ENCODE measurements at regions not wholly inside any gene's neighbourhood (a gene's known extent, or its start where the extent isn't known, plus 50 kb on each side); places are given as distances from the start of the nearest gene placed in this dataset.
"Not testable (repeated sequence)": the region's sequence is repeated elsewhere in the genome, so short reads cannot be mapped to it uniquely, and the experiment has no call there.

DNA sequence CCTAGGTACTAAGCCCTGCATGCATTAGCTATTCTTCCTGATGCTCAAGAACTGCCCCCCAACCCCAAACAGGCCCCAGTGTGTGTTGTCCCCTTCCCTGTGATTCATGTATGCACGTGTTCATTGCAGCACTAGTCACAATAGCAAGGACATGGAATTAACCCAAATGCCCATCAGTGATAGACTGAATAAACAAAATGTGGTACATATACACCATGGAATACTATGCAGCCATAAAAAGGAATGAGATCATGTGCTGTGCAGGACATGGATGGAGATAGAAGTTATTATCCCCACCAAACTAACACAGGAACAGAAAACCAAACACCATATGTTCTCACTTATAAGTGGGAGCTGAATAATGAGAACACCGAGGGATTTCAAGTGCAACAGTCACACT, 214.2 kb upstream of the SLC7A11 start:
- ATAC-seq; DNase-seq (ENCODE audit: low spot score); intact Hi-C loops (cut with DNase I): not testable (repeated sequence)

DNA sequence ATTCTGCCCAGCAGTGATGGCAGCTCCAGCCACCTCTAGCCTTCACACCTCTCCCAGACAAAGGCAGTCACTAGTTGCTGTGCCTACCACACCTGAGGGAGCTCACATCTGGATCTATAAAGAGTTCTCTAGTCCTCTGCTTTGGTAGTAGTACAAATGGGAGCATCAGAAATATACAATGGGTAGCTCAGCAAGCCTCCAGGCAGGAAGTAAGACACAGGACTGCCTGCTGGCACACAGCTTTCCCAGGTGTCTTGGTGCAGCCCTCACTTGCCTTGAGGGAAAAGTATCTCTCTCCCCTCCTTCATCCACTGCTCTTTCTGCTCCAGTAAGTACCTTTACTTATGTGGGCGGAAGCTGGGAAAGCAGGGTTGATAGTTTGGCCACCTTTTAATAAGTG, 212.9 kb upstream of the SLC7A11 start:
- no peak for DNase-seq (ENCODE audit: low spot score)
- intact Hi-C loops (cut with DNase I): no loop called here
- ATAC-seq: no peak

DNA sequence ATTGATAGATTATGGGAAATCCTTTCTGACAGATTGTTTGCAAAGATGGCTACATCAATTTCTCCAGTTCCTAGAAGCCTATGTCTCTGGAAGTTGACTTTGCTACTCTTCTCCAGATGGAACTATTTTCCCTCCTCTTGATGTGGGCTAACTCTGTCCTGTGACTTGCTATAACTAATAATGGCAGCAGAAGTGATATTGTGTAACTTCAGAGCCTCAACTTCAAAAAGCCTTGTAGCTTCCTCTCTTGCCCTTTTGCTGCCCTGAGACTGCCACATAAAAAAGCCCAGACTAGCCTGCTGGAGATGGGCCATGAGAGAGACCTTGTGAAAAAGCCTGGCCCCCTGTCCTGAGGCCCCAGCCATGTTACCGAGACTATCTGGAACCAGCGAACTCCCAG, 210.7 kb upstream of the SLC7A11 start:
- intact Hi-C loops (cut with DNase I): no loop called here
- no peak for DNase-seq (ENCODE audit: low spot score)
- no peak for ATAC-seq

DNA sequence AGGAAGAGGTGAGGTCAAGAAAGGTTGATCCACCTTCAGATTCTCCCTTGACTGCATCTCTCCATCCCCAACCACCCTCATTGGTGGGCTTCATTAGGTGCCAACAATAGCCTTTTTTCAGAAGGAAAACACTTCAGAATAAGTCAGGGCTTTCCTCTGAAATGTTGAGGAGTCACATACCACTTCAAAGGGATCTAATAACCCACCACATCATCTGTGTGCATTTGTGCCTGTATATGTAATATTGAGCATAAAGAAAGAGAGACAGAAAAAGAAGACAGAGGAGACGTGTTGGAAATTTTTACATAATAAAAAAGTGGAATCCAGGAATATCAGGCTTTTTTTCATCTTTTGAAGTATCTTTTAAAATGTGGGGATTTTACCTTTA, 209.1 kb upstream of the SLC7A11 start:
- no peak for ATAC-seq
- intact Hi-C loops (cut with DNase I): no loop called here
- DNase-seq (ENCODE audit: low spot score): no peak

DNA sequence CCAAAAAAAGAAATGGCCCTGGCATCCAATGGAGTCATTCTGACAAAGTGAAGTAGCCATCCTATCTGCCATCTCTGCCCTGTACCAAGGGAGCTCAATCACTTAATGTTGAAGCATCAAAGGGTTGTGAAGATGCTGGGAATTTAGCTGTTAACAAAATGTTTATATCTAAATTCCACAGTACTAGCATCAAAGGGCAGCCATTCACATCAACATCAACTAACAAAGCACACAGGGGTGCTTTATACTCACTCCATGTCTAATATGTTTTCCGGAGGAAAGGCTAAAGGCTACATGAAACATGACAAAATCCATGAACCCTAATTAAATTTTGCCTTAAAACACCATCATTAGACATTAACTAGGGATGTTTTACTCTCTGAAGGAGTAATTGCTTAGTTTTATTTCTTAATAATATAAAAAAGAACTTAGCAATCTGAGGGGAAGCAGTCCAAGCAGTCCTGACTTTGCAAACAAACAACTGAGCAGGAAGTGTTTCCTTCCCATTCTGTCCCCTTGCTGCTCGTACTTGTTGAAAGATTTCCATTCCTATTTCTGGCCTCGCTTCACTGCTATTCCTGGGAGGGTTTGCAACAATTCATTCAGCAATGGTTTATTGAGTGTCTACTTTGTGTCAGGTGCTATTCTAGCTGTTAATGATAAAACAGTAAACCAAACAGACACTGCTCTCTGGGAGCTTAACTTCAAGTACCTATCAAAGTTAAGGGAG, 208.6 kb upstream of the SLC7A11 start:
- no peak for DNase-seq (ENCODE audit: low spot score)
- intact Hi-C loops (cut with DNase I): no loop called here
- no peak for ATAC-seq

GRCh38 chr4:138449938-138450337, 207.8 kb upstream of the SLC7A11 start:
- intact Hi-C loops (cut with DNase I): no loop called here
- DNase-seq (ENCODE audit: low spot score) (no peak), ATAC-seq (no peak)

- DNase-seq (ENCODE audit: low spot score) (no peak), ATAC-seq (no peak)
- intact Hi-C loops (cut with DNase I): no loop called here
Measured at GRCh38 chr4:138448169-138448568, 206.0 kb upstream of the SLC7A11 start.

GRCh38 chr4:138446456-138446855, 204.3 kb upstream of the SLC7A11 start:
- ATAC-seq (no peak), DNase-seq (ENCODE audit: low spot score) (no peak)
- intact Hi-C loops (cut with DNase I): no loop called here

DNA sequence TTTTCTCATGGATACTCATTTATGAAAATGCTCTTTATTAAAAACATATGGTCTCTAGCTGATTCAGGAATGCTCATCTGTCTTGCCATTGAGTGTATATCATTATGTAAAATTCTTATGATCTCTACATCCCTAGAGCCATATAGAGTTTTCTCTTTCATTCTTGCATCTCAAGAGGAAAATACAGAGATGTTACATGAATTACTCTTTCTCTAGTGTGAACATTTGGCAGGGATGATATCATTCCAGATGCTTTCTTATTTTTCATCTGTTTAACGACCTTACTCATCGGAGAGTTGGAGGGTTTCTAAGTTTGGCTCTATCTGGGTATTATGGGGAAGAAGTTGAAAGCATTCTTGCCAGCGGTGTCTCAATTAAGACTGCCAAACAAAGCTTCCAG, 202.9 kb upstream of the SLC7A11 start:
- DNase-seq (ENCODE audit: low spot score): no peak
- intact Hi-C loops (cut with DNase I): no loop called here
- ATAC-seq: no peak

GRCh38 chr4:138444260-138444659, 202.1 kb upstream of the SLC7A11 start:
- no peak for ATAC-seq
- intact Hi-C loops (cut with DNase I): no loop called here
- DNase-seq (ENCODE audit: low spot score): no peak

GRCh38 chr4:138439143-138439581, 197.0 kb upstream of the SLC7A11 start:
- intact Hi-C loops (cut with DNase I): no loop called here
- no peak for ATAC-seq
- no peak for DNase-seq (ENCODE audit: low spot score)

GRCh38 chr4:138438608-138439007, 196.5 kb upstream of the SLC7A11 start:
- no peak for ATAC-seq
- DNase-seq (ENCODE audit: low spot score): no peak
- intact Hi-C loops (cut with DNase I): no loop called here

- intact Hi-C loops (cut with DNase I): no loop called here
- ATAC-seq (no peak), DNase-seq (ENCODE audit: low spot score) (no peak)
Measured at GRCh38 chr4:138437263-138437851, 195.2 kb upstream of the SLC7A11 start.

GRCh38 chr4:138435733-138436132, 193.6 kb upstream of the SLC7A11 start:
- DNase-seq (ENCODE audit: low spot score); ATAC-seq; intact Hi-C loops (cut with DNase I): not testable (repeated sequence)

DNA sequence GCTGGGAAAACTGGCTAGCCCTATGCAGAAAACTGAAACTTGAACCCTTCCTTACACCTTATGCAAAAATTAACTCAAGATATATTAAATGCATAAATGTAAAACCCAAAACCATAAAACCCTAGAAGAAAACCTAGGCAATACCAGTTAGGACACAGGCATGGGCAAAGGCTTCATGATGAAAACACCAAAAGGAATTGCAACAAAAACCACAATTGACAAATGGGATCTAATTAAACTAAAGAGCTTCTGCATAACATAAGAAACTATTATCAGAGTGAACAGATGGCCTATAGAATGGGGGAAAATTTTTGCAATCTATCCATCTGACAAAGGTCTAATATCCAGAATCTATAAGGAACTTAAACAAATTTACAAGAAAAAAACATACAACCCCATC, 192.9 kb upstream of the SLC7A11 start:
- intact Hi-C loops (cut with DNase I); DNase-seq (ENCODE audit: low spot score); ATAC-seq: not testable (repeated sequence)

GRCh38 chr4:138428611-138429010, 186.5 kb upstream of the SLC7A11 start:
- ATAC-seq (no peak), DNase-seq (ENCODE audit: low spot score) (no peak)
- intact Hi-C loops (cut with DNase I): no loop called here

- DNase-seq (ENCODE audit: low spot score): no peak
- intact Hi-C loops (cut with DNase I): no loop called here
- ATAC-seq: no peak
Measured at GRCh38 chr4:138426786-138427185, 184.6 kb upstream of the SLC7A11 start.

GRCh38 chr4:138420471-138420870, 178.3 kb upstream of the SLC7A11 start:
- intact Hi-C loops (cut with DNase I): no loop called here
- ATAC-seq (no peak), DNase-seq (ENCODE audit: low spot score) (no peak)

GRCh38 chr4:138414202-138414601, 172.1 kb upstream of the SLC7A11 start:
- ATAC-seq (no peak), DNase-seq (ENCODE audit: low spot score) (no peak)
- intact Hi-C loops (cut with DNase I): no loop called here

- ATAC-seq: no peak
- intact Hi-C loops (cut with DNase I): no loop called here
- DNase-seq (ENCODE audit: low spot score): no peak
Measured at GRCh38 chr4:138413273-138413672, 171.1 kb upstream of the SLC7A11 start.

GRCh38 chr4:138412847-138413246, 170.7 kb upstream of the SLC7A11 start:
- intact Hi-C loops (cut with DNase I): no loop called here
- ATAC-seq (no peak), DNase-seq (ENCODE audit: low spot score) (no peak)
